GM21515 (cell line): ENCODE measurements at regions not wholly inside any gene's neighbourhood (a gene's known extent, or its start where the extent isn't known, plus 50 kb on each side); places are given as distances from the start of the nearest gene placed in this dataset.

ENCODE experiments used
- ATAC-seq: cut with Tn5 transposase; IDR thresholded peaks from one replicate; pipeline ENCODE4 v1.9.1; 2021; ENCODE audit not compliant: unreplicated experiment

DNA sequence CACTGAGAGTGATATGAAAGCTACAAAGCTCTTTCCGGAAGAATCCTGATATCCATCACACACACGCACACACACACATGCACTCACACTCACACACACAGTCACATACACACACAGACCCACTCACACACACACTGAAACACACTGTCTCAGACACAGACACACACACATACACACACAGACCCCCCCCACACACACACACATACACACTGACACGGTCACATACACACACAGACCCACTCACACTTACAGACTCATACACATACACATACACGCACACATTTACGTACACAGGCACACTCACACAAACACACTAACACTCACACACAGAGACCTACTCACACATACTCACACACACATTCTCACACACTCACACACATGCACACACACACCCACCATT, 58.6 kb downstream of the LIG4 start:
- ATAC-seq, result no peak

DNA sequence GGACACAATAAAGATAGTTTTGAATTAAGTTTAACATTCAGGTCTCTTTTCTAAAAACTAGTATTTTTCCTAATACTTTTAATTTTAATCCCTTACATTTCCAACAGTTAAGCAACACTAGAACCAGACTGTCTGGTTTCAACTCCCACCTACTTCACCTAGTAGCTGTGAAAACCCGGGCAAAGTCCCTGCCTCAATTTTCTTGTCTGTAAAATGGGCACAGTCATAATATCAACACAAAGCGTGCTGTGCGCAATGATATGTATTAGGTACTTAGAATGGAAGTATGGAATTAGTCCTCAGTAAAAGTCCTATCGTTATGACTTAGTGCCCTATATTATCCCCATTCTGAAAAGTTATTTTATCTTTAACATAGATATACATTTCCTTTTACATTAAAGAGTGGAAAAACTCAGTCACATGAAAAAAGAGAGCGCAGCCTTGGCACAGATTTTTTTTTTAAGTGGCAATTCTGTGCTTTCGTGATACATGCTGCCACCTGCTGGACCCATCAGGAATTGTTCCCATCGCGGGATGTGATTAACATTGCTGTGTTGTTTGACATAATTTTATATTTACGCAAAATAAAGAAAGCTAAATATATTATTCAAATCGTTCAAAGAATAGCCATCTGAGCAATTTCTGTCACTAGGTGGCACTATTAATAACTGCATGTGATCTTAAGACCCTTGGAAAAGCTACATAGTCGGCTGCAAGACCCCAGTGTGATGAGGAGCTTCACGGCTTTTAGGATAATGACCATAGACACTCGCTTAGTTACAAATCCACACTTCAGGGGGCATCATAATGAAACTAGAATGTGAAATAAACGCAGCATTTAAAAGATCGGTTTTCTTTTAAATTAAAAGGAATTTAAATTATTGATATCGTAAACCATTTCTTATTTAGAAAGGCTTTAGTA, 59.9 kb downstream of the LIG4 start:
- ATAC-seq, result peak; percentile 68

DNA sequence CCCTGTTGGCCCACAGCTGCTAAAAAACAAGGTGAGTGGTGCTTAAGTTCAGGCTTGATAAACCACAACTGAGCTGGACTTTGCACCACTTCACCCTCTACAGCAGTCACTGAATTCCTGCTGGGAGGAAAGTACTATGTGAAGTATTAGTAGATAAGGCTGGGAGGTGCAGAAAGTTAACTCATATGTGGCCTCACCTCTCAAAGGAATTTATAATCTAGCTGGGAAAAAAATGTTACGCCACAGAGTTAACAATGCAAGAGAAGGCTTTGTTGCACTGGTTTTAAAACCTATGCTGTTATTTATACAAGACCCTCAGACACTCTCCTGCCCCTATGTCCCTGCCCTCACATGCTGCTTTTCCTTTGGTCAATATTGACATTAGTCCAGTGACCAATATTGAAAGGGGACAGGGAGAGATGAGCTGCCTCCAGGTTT, 60.9 kb downstream of the LIG4 start:
- ATAC-seq, result no peak

- no peak for ATAC-seq
Measured at GRCh38 chr13:108146642-108147041, 68.7 kb downstream of the LIG4 start.

GRCh38 chr13:108142702-108143436, 72.5 kb downstream of the LIG4 start:
- no peak for ATAC-seq

DNA sequence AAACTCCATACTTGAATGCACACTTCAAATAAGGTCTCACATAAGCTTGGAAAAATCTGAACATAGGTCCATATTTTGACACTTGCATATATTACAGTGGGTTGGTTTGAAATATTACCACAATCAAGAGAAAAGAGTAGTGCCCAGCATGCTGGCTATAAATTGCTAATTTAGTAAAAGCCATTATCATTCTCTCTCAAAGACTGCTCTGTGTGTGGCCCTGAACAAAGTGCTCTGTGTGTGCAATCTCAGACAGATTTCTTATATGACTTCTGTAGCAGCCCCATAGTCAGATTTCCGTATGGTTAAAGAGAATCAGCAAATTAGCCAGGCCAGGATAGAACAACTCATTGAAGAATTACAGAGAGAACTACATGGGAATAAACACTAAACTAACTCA, 78.2 kb downstream of the LIG4 start:
- ATAC-seq, result no peak

DNA sequence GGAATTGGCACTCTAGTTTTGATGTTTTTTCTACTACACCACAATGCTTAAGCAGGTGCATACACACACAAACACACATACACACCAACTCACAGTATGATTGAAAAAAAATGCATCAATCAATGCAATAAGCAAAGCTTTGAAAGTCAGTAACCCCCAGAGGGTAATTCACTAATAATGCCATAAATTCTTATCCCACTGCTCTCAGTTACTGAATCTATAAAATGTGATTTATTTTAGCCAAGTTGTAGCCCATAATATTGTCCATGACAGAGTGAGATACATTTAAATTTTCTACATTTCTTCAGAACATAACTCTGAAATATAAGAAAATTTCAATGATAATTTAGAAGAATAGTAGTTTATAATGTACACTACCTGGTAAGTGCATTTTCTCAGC, 87.9 kb downstream of the LIG4 start:
- ATAC-seq, result no peak

DNA sequence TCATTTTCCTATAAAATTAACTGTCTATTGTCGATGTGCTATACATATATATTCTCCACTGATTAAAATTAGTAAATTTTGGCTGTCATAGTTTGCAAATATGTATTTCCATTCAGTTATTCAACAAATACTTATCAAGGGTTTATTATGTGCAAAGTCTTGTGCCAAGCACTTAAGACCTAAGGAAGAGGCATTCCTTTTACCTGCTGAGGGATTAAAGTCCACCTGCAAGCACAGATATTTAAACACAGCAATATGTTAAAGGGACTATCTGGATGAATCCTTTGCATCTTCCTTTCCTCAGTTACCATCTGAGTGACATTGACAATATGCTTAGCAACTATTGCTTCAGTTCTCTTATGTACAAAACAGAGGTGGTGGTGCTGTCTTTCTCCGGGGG, 89.3 kb downstream of the LIG4 start:
- ATAC-seq, result no peak

DNA sequence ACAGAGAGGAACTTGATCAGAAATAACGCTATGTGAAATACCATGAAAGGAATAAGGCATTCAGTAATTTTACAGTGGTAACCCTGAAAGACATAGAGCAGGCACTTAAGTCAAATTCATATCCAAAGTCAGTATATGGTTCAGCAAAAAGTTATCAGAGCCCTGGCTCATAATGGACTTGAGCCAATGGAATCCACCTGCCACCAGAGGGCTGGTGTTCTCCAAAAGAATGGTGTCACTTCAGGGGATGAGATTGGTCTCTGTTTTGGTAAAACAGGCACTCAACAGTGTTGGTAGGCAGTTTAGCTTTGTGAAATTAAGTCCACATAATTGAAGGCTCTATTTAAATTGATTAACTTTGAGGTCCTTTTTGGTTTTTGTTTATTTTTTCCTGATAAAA, 93.9 kb downstream of the LIG4 start:
- no peak for ATAC-seq

GRCh38 chr13:108120856-108121255, 94.5 kb downstream of the LIG4 start:
- no peak for ATAC-seq

DNA sequence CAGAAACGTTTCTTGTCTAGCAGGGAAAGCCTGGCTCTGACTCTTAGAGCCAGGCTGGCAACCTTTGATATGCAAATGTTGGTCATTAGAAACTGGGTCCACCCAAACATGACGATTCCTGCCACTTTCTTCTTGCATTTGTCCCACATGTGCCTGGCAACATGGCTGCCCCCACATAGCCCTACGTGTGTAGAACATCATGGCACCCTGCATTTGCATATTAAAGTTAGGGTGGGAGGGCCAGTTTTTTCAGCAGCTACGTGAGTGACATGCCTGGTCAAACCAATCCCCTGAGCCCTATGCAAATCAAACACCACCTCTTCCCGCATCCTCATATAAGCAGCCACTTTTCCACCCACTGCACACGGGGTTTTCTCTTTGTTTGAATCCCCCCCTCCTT, 95.0 kb downstream of the LIG4 start:
- no peak for ATAC-seq

GRCh38 chr13:108115738-108116137, 99.6 kb downstream of the LIG4 start:
- ATAC-seq, result no peak

DNA sequence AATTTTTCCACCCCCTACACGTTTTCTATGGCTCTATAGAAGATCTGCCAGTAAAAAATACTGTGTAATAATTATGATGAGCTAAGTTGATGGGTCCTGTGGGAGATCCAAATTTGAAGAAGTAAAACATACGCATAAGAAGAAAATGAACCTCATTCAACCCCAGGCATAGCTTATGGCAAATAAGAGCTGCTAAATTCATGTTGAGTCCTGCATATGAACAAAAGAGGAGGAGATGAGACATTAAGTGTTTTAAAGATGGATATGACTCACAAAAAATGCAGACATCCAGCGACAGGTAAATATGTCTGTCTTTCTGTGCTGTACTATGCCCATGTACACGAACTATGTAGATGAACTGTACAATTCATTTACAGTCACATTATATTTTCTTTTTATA, 101.9 kb downstream of the LIG4 start:
- ATAC-seq, result no peak

GRCh38 chr13:108104736-108105135, 110.6 kb downstream of the LIG4 start:
- no peak for ATAC-seq

DNA sequence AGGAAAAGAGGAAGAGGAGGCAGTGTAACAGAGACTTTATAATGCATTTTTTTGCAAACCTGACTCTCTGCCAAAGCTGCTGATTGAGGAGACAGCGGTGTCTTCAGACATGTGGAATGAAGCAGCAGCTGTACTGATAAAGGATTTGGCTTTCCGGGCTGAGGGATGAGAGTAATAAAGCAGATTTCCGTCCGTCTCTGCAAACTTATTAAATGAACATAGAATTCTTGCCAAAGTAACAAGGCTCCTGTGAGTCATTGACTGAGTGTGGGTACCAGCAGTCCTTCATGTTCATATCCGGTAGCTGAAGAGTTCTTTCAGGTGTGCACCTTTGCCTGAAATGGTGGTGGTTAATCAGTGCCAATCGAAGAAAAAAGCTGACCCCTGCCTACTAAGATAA, 112.6 kb downstream of the LIG4 start:
- no peak for ATAC-seq

DNA sequence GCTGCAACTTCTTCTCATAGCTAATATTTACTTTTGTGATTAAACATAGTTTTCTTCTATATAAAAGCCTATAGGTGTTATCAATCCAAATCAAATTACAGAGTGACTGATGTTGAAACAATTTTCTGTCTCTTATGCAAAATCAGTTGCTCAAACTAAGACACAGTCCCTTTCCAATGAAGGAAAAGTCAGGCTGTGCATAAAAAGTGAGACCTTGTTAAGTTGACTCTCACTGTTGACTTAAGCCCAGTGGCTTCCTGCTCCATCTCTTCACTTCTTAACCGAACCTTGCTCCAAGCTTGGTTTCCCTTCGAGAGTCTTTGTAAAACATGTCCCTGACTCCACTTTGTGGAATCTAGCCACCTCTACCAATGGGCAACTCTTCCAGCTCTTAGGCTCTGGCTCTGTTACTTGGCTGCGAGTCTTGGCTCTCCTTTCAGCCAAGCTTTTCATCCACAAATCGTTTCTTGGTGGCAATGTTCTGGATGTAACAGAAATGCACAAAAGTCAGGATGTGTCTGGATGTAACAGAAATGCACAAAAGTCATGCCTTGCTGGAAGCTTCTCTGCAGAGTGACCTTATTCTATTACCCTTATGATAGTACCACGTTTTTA, 118.9 kb downstream of the LIG4 start:
- no peak for ATAC-seq

DNA sequence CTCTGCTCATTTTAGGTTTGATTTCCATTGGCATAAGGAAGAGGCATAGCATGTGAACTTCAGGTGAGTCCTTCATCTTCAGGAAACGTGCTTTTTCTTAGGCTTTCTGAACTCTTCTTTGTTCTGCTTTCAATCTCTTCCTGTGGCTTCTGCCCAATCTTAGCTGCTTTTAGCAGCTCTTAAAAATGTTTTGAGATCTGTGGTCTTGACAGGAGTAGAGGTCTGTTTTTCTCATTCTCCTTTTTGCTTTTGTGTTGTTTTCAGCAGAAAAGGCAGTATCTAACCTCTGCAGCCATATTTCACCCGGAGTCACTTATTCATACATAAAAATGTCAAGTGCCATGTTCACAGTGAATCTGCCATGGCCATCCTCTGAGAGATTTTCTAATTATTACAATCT, 120.3 kb downstream of the LIG4 start:
- no peak for ATAC-seq

- no peak for ATAC-seq
Measured at GRCh38 chr13:108093616-108094015, 121.7 kb downstream of the LIG4 start.

GRCh38 chr13:108087810-108088209, 127.5 kb downstream of the LIG4 start:
- no peak for ATAC-seq

GRCh38 chr13:108086678-108087077, 128.7 kb downstream of the LIG4 start:
- ATAC-seq, result no peak

DNA sequence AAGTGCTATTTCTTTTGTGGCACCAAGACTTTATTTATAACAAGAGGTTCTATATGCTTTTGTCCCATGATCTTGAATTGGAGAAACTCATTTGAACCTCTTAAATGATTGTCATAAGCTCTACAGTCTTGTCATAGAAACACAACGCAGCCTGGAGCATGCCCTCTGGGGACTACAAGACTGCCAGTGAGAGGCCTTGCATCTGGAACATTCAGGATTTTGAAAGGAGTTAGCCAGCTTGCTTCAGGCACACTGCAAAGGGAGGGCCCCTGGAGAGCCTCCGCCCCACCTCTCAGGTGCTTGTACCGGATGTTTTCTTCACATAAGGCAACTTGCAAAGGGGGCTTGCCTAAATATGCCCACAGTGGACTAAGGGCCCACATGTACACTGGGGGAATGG, 130.5 kb downstream of the LIG4 start:
- no peak for ATAC-seq

DNA sequence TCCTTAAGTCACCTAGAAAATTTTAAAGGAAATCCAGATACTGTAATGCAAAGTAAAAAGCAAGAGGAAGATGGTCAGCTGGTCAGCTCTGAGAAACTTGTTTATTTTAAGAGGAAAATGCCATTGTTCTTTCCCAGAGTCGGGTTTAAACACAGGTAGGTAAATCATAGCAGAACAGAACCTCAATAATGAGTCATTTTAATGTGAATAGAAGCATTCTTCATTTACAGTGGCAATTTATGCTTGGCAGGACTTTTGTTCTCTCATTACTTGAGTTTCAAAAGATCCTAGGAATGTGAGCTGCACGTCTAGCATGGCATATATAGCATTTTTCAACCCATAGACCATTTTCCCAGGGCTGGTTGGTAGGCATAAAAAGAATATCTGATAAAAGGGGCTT, 132.3 kb downstream of the LIG4 start:
- ATAC-seq, result no peak
